SIG-M5 treated with dmso at 0.1 percent for 504 hours (cell line): ENCODE measurements at regions not wholly inside any gene's neighbourhood (a gene's known extent, or its start where the extent isn't known, plus 50 kb on each side); places are given as distances from the start of the nearest gene placed in this dataset.

ENCODE experiments used
- DNase-seq: peaks from one replicate; lab custom pipeline; 2025; ENCODE audit not compliant: unreplicated experiment; lab: John Stamatoyannopoulos, UW

DNA sequence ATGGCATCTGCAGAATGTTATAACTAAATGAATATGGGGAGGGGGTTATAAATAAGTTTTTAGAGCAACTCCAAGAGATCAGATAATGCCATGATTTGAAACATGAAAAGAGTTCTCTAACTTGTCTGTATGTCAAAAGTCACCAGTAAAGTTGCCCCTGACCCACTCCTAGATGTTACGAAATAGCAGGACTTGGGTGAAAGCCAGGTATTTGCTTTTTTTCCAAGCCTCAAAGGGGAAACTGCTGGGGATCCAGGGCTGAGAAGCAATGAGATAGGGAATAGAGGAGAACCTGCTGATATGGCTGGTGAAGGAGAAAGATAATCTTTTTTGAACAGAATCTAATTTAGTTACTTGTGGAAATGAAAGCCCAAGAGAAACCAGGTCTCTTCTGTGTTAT is 191.5 kb upstream of the CDH20 start:
- DNase-seq: no peak

DNA sequence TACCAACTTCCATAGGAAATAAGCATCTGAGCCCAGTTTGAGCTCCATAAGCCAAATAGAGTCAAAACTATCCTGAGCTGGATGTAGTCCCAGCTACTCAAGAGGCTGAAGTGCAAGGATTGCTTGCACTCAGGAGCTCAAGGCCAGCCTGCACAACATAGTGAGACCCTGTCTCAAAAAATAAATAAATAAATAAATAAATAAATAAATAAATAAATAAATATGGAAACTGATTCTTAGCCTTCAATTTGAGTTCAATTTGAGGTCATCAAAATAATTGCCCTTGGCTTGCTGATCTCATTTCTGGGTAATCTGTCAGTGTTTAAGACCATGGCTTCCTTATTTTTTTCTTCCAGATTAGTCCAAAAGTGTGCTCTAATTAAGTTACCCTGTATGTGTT is 184.9 kb upstream of the CDH20 start:
- DNase-seq: no peak

- DNase-seq: no peak
Measured at GRCh38 chr18:61149786-61150185, 183.4 kb upstream of the CDH20 start.

- DNase-seq: no peak
Measured at GRCh38 chr18:61153571-61153970, 179.7 kb upstream of the CDH20 start.

- DNase-seq: no peak
Measured at GRCh38 chr18:61154866-61155265, 178.4 kb upstream of the CDH20 start.

DNA sequence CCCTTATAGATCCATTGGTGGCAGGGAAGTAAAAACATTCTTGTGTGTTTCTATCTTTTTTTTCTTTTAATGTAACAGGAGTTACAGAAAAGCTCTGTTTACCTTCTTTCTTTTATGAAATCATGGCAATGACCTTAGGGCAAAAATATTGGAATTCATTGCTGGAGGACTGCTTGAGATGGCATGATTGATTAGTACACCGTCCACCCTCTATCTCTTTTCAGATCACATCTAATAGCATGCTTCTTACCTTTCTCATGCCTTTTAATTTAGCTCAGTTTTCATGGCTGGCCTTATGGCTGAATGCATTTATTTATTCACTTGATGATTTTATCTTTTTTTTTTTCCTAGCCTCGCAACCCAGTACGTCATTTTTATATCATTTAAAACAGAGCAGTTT is 177.6 kb upstream of the CDH20 start:
- DNase-seq: no peak

GRCh38 chr18:61157451-61157850 is 175.8 kb upstream of the CDH20 start:
- DNase-seq: no peak

- DNase-seq: no peak
Measured at GRCh38 chr18:61159246-61159645, 174.0 kb upstream of the CDH20 start.

DNA sequence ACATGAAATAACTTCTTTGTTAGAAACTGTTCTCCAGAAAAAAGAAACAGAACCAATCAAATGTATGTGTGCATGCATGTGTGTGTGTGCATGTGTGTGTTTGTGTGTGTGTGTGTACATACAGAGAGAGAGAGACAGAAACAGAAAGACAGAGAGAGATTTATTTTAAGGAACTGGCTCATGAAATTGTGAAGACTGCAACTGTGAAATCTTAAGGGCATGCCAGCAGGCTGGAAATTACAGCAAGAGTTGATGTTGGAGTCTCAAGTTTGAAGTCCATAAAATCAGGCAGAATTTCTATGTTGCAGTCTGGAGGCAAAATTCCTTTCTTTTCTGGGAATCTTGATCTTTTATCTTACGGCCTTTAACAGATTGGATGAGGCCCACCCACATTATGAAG is 168.9 kb upstream of the CDH20 start:
- DNase-seq: no peak

- DNase-seq: no peak
Measured at GRCh38 chr18:61167902-61168301, 165.3 kb upstream of the CDH20 start.

GRCh38 chr18:61169386-61169785 is 163.8 kb upstream of the CDH20 start:
- DNase-seq: no peak

GRCh38 chr18:61172624-61173023 is 160.6 kb upstream of the CDH20 start:
- DNase-seq: no peak

DNA sequence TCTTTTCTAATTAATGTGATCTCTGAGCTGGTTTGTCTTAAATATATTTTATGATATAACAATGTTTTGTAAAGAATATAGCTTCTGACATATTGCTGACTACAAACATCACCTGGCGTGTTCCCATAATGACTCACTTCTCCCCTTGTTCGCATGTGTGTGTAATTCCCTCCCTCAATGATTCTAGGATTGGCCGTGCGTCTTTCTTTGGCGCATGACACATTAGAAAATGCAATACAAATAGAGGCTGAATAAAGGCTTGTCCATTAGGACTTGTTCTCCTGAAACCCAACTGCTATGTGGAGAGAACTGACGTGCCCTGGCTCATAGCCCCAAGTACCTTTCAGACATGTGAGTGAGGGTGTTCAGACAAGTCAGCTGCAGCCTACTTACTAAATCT is 159.7 kb upstream of the CDH20 start:
- DNase-seq: no peak

DNA sequence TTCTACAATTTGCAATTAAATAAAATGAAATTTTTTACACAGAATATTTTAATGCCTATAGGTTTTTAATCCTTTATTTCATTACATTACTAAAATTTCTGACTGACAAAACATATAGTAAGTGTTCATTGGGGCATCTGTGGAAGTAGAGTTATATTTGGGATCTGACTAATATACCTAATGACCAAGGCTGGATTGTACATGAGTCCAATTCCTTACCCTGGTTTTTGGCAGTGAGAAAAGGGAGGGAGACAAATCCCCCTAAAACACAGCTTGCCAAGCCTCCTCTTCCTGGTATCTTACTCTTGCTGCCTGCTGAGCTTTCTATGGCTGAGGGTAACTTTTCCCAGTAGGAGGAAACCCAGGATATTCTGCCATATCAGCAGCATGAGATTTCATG is 149.4 kb upstream of the CDH20 start:
- no peak for DNase-seq

DNA sequence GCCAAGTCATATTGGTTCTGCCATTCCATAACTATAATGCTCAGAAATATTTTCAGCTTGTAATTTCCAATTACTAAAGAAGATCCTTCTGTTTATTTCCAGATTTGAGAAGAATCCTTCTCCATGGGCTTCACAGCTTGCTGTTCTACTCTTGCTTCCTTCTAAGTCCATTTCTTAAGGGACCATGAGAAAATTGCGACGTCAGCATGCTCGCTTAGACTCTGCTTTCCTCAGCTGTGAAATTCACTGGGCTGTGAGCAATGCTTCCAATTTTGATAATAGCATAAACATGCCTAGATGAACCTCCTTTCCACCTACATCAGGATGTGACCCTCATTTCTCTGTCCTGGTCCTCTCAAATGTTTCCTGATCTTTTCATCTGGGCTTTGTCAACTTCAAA is 145.3 kb upstream of the CDH20 start:
- DNase-seq: no peak

DNA sequence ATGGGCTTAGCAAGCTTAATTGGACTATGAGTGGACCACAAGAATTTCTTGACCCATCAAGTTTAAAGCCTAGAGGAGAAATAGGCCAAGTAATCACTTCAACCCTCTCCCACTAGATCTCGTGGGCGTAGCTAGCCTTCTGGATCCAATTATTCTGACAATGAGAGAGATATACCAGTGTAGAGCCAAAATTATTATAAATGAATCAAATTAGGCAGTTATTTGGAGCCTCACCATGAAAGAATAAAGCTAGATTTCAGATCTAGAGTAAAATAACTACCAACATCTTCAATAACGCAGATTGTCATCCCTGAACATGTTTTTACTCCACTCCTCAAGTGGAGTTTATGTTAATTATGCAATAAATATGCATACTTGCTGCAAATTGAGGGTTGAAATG is 143.9 kb upstream of the CDH20 start:
- no peak for DNase-seq

DNA sequence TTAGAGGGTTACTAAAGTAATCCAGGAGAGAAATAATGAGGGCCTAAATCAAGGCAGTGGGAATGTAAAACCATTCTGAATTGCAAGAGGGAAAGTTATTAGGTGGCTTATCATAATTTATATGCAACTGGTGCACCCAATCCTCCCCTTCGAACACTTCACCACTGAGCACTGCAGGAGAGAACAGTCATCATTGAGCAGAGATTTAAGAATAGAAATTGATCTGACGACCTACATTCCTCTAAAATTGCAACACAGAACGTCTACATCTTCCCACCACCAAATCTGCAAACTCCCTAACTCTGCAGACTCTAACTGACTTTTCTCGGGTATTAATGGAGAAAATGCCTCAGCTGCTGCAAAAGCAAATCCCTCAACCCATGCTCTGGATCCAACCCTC is 138.5 kb upstream of the CDH20 start:
- DNase-seq: no peak

GRCh38 chr18:61196750-61197149 is 136.5 kb upstream of the CDH20 start:
- DNase-seq: no peak

- DNase-seq: no peak
Measured at GRCh38 chr18:61198486-61198885, 134.7 kb upstream of the CDH20 start.

DNA sequence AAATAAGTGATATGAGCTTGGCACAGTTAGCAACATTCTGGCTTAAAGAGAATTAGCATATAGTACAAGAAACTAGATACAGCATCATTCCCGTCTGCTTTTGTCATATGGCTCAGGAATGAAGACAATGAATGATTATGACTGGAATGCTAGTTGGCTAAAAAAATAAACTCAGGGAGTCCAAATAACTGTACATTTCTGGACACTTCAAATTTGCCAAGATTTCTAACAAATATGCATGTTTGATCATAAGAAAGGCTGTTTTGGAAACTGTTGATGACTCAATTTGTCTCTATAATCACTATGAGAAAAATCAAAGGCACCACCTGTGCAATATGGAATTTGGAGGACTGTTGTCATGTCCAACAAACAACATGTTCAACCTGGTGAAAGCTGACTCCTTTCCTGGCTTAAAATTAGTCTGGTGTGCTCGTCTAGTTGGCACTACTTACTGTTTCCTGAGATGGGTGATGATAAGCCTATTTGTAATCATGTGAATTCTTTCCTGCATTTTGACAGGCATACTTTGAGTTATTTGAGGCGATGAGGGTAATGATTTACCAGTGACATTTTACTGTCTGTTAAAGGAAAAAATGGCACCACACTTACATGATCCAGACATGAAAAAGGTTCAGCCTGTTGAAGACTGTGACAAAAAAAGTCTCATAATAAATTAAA is 133.9 kb upstream of the CDH20 start:
- no peak for DNase-seq

- no peak for DNase-seq
Measured at GRCh38 chr18:61201511-61201910, 131.7 kb upstream of the CDH20 start.

GRCh38 chr18:61203151-61203550 is 130.1 kb upstream of the CDH20 start:
- no peak for DNase-seq

GRCh38 chr18:61209801-61210200 is 123.4 kb upstream of the CDH20 start:
- no peak for DNase-seq

GRCh38 chr18:61216051-61216450 is 117.2 kb upstream of the CDH20 start:
- DNase-seq: no peak
